ENCODE measurements at regions not wholly inside any gene's neighbourhood (a gene's known extent, or its start where the extent isn't known, plus 50 kb on each side); places are given as distances from the start of the nearest gene placed in this dataset.

DNA sequence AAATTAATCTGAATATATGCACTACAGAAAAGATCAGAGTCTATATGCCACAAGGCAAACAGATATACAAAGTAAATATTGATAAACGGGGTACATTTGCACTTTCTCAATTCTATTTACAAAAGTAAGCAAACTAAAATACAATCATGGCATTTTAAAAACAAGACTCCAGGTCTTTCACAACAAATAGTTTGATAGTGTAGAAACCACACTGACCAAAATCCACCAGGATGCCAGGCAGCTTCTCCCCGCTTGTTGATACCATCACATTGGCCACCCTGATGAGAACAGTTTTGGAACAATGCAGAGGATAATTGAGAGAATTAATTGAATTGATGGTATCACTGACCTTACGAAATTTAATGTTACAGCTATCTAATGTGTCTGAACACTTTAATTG, 190.6 kb upstream of the TMCO5A start:
- TF ChIP-seq POLR2A (IDR thresholded peaks at IDR 0.05) (no peak), CTCF (IDR thresholded peaks at IDR 0.05) (no peak)

Measured in testis (tissue), 2 donors.